NCI-H526 (cell line): ENCODE measurements at regions not wholly inside any gene's neighbourhood (a gene's known extent, or its start where the extent isn't known, plus 50 kb on each side); places are given as distances from the start of the nearest gene placed in this dataset.
"Not testable (repeated sequence)": the region's sequence is repeated elsewhere in the genome, so short reads cannot be mapped to it uniquely, and the experiment has no call there.

ENCODE experiments used
- DNase-seq, 2 experiments: peaks; one replicate each; lab custom pipeline; 2025; lab: John Stamatoyannopoulos, UW

GRCh38 chr5:52605317-52606313 lies 182.1 kb upstream of the ITGA1 start:
- DNase-seq, result no peak

DNA sequence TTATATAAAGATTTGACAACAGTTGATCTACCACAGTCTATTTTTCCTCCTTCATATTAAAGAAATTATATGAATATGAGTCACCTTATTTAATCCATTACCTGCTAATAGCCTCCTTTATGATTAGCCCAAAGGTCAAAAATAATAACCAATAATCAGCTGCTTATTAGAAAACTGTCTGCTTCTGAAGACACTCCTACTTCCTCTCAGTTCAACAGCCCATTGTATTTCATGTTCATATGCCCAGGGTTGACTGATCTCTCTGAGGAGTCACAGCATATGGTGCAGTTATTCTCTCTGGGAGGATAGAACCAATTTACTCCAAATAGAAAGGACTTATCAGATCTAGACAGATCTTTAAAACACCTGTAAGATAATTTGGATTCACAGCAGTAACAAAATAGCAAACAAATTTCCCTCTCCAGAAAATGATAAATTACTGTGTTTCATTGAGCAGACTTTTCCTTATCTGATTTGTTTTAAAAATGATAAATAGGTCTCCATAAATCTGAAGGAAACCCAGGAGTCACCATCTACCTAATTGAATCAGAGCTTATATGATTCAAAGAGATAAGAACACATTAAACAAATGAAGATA lies 180.4 kb upstream of the ITGA1 start:
- no peak for DNase-seq

GRCh38 chr5:52620315-52620714 lies 167.4 kb upstream of the ITGA1 start:
- DNase-seq, result no peak

GRCh38 chr5:52623291-52623690 lies 164.4 kb upstream of the ITGA1 start:
- DNase-seq, result no peak

GRCh38 chr5:52624291-52624690 lies 163.4 kb upstream of the ITGA1 start:
- no peak for DNase-seq

DNA sequence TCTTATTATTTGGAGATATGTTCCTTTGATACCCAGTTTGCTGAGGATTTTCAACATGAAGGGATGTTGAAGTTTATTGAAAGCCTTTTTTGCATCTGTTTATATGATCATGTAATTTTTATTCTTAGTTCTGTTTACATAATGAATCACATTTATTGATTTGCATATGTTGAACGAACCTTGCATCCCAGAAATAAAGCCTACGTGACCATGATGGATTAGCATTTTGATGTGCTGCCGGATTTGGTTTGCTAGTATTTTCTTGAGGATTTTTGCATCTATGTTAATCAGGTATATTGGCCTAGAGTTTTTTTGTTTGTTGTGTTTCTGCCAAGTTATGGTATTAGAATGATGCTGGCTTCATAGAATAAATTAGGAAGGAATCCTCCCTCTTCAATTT lies 161.4 kb upstream of the ITGA1 start:
- no peak for DNase-seq

GRCh38 chr5:52627740-52628139 lies 160.0 kb upstream of the ITGA1 start:
- no peak for DNase-seq

DNA sequence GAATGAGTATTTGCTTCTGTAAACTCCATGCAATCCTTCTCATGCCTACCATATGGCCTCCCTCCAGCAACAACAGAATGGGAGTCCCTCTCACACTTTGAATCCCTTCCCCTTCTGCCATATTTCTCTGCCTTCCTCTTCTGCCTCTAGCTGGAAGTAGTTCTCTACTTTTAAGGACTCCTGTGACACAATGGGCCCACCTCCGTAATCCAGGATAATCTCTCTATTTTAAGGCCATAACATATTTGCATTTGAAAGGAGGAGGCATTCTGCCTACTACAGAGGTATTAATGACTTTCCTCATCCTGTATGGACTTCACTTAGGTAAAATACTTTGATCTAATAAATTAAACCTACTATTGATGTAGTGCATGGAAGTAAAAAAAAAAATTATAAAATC lies 155.4 kb upstream of the ITGA1 start:
- no peak for DNase-seq

DNA sequence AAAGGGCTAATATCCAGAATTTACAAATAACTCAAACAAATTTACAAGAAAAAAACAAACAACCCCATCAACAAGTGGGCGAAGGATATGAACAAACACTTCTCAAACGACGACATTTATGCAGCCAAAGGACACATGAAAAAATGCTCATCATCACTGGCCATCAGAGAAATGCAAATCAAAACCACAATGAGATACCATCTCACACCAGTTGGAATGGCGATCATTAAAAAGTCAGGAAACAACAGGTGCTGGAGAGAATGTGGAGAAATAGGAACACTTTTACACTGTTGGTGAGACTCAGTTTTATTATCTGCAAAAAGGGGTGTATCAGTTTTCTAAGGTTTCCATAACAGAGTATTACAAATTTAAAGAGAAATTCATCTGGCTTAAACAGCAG lies 153.5 kb upstream of the ITGA1 start:
- not testable (repeated sequence) for DNase-seq

GRCh38 chr5:52638732-52639131 lies 149.0 kb upstream of the ITGA1 start:
- DNase-seq, result no peak

GRCh38 chr5:52648726-52649125 lies 139.0 kb upstream of the ITGA1 start:
- no peak for DNase-seq

DNA sequence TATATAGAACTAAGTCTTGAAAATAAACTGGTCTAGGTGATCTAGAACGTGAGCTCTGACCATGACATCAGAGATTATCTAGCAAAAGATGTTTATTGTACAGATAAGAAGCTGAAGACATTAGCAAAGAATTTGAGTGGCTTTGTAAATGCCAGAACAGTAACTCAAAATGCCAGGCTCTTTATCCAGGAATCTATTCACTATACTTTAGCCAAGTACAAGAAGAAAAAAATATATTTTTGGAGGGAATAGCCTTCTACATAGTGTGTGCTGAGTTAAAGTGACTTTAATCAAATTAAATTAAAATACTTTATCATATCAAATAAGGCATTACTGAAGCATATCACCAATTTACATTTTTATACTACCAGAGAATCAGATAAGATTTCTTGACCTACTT lies 132.6 kb upstream of the ITGA1 start:
- no peak for DNase-seq

DNA sequence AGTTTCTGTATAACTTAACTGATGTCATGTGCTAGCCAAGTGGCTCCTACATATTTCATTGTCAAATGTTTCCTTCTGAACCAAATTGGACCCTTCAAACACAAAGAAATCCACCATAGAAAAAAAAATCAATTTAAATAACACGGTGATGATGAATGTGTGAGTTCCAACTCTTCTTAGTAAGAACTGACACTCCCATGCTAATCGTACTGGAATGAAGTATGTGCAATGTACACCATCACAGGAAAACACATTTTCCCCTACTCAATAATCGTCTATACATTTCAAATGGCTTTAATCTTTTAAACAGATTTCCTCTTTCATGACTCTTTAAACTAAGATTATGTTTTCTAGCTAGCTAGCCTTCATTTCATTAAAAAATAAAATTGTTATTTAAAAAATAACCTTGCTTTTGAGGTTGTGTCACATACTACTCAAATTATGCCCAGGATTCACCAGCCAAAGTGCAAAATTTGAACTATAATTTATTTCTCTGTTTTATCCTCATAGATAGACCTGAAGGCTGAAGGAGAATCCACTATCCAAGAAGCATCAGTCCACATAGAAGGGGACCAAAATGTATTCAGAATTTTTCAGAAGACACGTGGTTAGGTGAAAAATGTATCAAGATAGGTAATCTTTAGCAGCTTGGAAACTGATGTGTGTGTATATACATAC lies 131.0 kb upstream of the ITGA1 start:
- DNase-seq, result no peak

GRCh38 chr5:52657247-52657645 lies 130.5 kb upstream of the ITGA1 start:
- peak in 1 of 2 experiments; percentile 18 for DNase-seq

DNA sequence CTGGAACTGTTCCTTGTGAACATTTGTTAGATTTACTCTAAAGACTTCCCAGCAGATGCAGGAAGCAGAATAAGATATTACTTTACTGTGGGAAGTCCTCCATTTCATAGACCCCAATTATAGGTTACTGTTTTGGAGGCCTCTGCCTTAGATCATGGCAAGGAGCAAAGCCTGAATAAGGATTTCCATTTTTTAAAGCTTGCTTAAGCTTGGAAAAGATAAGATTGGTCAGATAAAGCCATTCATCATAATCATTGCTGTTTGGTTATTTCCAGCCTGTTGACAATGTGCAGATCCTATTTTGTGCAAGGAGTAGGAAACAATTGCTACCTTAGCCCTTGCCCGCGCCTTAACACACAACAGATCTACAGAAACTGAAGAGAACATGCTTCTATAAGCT lies 129.5 kb upstream of the ITGA1 start:
- DNase-seq, result no peak

DNA sequence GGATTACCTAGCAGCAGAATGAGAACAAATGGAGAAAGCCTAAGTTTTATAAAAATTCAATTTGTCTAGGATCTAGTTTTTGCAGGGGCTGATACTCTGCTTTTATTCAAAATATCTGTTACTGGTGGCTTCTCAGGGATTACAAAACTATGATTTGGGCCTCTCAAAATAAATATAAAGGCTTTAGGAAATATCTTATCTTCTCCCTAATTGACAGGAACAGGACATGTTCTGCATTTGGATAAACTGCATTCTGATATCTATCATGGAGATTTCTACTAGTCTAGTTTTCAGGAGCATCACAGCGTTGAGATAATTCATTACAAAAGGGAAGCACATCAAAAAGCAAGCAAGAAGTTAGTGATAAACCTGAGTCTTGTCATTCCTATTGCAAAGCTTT lies 127.1 kb upstream of the ITGA1 start:
- DNase-seq, result no peak

DNA sequence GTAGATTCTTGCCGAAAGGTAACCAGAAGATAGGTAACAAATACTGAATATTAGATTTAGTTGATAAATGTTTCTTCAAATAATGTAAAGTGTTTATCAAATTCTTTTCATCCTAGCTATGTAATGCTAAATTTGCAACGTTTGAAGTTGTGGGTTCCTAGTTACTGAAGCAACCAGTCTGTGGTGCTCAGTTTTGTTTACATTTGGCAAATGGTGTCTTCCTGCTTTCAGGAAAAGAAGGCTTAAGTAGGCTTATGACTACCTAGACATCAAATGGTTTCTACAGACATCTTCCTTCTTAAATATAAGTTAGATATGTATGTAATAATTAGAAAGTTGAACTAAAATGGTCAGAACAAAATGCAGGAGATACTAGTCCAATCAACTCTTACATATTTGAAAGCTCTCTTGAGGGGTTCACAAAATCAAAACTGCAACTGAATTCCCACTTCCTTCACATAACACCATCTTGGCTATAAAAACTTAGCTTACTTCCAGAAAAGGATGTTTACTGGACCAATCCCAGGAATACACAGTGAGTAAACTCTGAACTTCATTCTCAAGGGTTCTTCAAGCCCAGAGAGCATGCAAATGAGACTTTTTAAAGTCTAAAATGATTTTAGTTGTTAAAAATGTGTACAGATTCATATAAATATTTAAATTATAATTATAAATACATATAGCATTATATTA lies 125.7 kb upstream of the ITGA1 start:
- no peak for DNase-seq

DNA sequence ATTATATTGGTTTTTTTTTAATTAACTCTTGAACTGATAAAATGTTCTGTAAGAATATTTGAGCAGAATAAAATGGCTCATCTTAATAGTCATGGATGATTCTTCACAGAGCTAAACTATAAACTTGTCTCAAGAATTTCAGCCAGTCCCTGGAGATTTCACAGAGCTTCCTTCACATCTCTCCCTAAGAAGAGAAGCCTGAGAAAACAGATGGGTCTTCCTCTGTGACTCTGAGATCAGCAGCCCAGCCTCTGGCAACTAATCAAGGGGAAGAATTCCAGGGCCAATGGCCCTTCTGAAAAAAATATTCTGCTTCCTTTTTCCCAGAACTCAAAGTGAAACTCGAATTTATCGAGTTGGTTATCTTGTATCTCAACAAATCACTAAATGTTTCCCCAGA lies 122.2 kb upstream of the ITGA1 start:
- DNase-seq, result no peak

DNA sequence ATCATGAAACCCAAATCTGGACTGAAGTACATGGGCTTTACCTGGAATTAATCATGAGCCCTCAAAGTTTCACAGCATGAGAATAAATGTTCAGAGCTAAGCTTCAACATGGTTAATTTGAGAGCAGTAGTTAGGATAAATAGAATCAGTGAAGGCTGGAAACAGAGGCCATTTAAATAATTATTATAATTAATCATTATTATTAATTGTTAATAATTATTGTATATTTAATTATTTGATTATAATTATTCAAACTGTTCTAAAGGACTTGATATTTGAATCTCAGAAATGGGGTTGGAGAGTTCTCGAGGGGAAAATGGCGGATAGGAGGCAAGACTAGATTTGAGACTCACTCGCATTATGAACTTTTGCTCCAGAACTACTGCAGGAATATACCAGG lies 119.6 kb upstream of the ITGA1 start:
- DNase-seq, result no peak

DNA sequence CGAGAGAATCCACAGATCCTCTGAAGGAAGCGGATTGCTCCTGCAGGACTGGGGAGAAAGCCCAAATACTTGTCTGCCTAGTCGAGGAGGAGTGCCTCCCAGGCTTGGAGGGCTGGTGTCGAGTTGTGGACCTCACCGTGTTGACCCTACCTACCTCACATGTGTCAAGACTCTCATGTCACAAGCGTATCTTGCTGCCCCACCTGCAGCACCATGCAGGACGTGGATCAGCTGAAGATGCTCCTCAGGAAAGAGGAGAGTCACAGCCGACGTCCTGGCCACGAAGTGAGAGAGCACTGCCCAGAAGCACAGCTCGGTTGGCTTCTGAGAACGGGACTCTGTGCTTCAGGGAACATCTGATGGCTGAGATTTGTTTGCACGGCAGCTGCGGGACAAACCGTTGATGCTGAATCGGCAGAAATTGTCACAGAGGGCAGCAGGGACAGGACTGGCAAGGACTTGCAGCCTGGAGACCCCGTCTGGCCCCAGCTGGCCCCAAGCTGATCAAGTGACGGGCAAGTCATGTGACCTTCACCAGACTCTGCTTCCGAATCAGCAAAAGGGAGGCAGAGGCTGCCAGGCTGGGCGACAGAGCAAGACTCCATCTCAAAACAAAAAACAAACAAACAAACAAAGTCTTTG lies 119.1 kb upstream of the ITGA1 start:
- no peak for DNase-seq

DNA sequence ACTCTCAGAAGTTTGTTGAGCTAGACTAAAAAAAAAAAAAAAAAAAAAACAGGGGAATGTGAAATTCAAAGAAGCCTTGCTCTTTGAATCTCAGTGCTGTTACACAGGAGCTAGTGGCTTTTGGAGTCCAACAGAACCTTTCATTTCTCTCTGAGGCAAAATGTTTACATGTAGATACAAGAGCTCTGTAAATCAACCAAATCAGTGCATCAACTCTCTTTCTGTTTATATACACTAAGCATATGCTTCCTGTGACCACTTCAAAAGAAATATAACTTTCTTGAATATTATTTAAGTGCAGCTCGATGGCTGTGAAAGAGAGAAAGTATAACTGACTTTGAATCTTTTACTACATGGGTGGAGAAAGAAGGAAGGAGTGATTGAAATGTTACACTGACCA lies 115.3 kb upstream of the ITGA1 start:
- DNase-seq, result no peak

DNA sequence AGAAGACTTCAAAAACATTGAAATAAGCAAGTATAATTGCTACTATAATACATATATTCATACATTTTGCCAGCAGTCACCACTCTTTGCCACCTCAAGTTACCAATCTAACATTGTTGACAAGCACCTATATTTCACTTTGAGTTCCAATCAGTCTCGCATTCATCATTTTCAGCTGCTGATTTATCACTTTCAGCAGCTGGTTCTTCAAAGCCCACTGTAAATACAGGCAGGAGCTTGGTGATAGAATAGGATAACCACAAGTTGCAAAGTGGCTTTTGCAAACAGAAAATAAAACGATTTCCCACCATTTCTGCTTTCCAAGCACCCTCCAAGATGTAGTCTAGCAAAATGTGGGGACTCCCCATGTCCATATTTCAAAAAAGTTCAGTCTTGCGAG lies 114.2 kb upstream of the ITGA1 start:
- DNase-seq, result no peak
